ENCODE measurements at regions not wholly inside any gene's neighbourhood (a gene's known extent, or its start where the extent isn't known, plus 50 kb on each side); places are given as distances from the start of the nearest gene placed in this dataset.

DNA sequence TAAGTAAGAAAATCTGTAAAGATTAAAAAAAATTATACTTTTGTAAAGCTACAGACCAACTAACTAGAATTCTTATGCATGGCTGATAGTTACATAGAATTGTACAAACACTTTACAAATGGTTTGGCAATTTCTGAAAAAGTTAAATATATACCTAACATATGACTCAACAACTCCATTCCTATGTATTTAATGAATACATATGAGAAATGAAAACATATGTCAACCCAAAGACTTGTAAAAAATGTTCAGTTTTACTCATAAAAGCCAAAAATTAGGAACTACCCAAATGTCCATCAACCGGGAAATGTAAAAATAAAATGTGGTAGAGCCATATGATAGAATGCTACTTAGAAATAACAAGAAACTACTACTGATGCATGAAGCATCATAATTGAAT, 152.6 kb upstream of the NRG3 start:
- TF ChIP-seq, protein P1, sequence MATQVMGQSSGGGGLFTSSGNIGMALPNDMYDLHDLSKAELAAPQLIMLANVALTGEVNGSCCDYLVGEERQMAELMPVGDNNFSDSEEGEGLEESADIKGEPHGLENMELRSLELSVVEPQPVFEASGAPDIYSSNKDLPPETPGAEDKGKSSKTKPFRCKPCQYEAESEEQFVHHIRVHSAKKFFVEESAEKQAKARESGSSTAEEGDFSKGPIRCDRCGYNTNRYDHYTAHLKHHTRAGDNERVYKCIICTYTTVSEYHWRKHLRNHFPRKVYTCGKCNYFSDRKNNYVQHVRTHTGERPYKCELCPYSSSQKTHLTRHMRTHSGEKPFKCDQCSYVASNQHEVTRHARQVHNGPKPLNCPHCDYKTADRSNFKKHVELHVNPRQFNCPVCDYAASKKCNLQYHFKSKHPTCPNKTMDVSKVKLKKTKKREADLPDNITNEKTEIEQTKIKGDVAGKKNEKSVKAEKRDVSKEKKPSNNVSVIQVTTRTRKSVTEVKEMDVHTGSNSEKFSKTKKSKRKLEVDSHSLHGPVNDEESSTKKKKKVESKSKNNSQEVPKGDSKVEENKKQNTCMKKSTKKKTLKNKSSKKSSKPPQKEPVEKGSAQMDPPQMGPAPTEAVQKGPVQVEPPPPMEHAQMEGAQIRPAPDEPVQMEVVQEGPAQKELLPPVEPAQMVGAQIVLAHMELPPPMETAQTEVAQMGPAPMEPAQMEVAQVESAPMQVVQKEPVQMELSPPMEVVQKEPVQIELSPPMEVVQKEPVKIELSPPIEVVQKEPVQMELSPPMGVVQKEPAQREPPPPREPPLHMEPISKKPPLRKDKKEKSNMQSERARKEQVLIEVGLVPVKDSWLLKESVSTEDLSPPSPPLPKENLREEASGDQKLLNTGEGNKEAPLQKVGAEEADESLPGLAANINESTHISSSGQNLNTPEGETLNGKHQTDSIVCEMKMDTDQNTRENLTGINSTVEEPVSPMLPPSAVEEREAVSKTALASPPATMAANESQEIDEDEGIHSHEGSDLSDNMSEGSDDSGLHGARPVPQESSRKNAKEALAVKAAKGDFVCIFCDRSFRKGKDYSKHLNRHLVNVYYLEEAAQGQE (IDR thresholded peaks at IDR 0.05; ENCODE audit: insufficient read depth in 1 of 2, low read depth in 2 of 2, low read length in 2 of 2), result no peak
- TF ChIP-seq SIN3A (IDR thresholded peaks at IDR 0.05; ENCODE audit: borderline replicate concordance, insufficient read depth, low read length) (no peak), FOXP2 (optimal IDR thresholded peaks at IDR 0.05; ENCODE audit: borderline replicate concordance, extremely low read depth, extremely low read length, insufficient read depth) (no peak), TAF1 (IDR thresholded peaks at IDR 0.05; ENCODE audit: borderline replicate concordance, insufficient read depth, low read length) (no peak), POLR2AphosphoS5 (IDR thresholded peaks at IDR 0.05; ENCODE audit: low read depth, low read length) (no peak)

DNA sequence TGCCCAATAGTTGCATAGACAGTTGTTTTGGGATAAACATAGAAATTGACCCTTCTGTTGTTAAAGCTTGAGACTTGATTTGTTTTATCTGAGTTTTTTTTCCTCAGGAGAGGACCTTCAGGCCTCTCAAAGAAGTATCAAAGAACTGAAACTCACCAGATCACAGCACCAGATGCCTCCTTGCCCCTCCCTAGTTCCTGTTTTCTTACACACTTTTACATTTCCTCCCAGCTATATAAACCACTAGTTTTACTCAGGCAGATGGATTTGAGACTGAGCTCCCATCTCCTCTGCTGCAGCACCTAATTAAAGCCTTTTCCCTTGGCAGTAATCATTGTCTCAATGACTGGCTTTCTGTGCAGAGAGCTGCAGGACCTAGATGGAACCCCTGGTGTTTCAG, 150.6 kb upstream of the NRG3 start:
- TF ChIP-seq, protein P1 (IDR thresholded peaks at IDR 0.05; ENCODE audit: insufficient read depth in 1 of 2, low read depth in 2 of 2, low read length in 2 of 2), result no peak
- no peak for TF ChIP-seq POLR2AphosphoS5 (IDR thresholded peaks at IDR 0.05; ENCODE audit: low read depth, low read length)
- no peak for TF ChIP-seq FOXP2 (optimal IDR thresholded peaks at IDR 0.05; ENCODE audit: borderline replicate concordance, extremely low read depth, extremely low read length, insufficient read depth)
- TF ChIP-seq TAF1 (IDR thresholded peaks at IDR 0.05; ENCODE audit: borderline replicate concordance, insufficient read depth, low read length), result no peak
- no peak for TF ChIP-seq SIN3A (IDR thresholded peaks at IDR 0.05; ENCODE audit: borderline replicate concordance, insufficient read depth, low read length)

DNA sequence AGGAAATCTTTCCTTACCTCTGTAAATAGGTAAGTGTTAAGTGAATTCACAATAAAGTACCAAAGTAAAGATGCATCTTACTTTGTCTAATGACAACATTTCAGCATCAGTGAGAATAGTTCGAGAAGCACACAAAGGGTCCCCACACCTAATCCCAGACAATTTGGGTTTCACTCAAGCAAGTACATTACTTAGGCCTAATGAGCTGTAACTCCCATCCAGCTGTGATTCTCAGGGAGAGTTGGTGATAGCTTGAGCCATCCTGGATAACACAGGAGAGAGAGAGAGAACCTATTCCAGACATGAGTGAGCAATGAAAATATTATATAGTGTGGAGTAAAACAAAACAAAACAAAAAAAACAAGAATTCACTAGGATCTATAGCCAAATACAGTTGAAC, 149.1 kb upstream of the NRG3 start:
- no peak for TF ChIP-seq POLR2AphosphoS5 (IDR thresholded peaks at IDR 0.05; ENCODE audit: low read depth, low read length)
- TF ChIP-seq TAF1 (IDR thresholded peaks at IDR 0.05; ENCODE audit: borderline replicate concordance, insufficient read depth, low read length), result no peak
- no peak for TF ChIP-seq FOXP2 (optimal IDR thresholded peaks at IDR 0.05; ENCODE audit: borderline replicate concordance, extremely low read depth, extremely low read length, insufficient read depth)

DNA sequence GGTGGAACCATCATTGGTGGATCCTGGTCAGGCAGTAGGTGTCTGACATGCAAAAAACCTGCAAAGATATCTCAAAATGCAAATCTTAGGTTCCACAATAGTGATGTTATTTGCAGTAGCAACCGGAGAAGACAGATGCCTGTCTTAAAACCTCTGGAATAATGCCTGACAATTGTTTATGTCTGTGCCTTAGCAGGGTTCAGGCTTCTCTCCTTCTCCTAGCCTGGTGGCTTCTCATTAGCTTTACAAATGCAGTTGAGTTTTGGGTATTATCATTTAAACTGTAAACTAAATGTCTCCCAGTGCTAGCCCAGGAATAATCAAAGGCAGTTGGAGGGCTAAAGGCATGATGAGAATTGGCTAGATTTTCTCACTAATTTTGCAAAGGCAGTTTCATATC, 146.3 kb upstream of the NRG3 start:
- TF ChIP-seq POLR2AphosphoS5 (IDR thresholded peaks at IDR 0.05; ENCODE audit: low read depth, low read length), result no peak
- TF ChIP-seq, protein P1 (IDR thresholded peaks at IDR 0.05; ENCODE audit: insufficient read depth in 1 of 2, low read depth in 2 of 2, low read length in 2 of 2), result no peak
- no peak for TF ChIP-seq SIN3A (IDR thresholded peaks at IDR 0.05; ENCODE audit: borderline replicate concordance, insufficient read depth, low read length)
- no peak for TF ChIP-seq FOXP2 (optimal IDR thresholded peaks at IDR 0.05; ENCODE audit: borderline replicate concordance, extremely low read depth, extremely low read length, insufficient read depth)
- TF ChIP-seq TAF1 (IDR thresholded peaks at IDR 0.05; ENCODE audit: borderline replicate concordance, insufficient read depth, low read length), result no peak

DNA sequence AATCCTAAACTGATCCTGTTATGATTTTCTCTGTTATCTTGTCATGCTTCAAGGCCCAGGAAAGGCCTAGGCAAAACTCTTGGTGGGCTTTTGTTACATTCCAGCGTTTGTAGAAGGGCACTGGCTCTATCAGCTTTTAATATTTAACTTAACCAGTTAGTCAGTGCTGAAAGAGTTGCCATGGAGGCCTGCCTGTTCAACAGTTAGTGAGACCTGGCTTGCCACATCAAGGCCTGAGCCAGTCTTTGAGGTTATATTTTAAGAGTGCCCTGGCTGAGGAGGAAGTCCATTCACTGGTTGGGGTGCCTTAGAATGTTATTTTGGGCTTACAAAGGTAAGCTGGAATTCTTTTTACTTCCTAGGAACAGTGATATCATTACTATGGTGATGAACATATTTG, 144.1 kb upstream of the NRG3 start:
- TF ChIP-seq, protein P1 (IDR thresholded peaks at IDR 0.05; ENCODE audit: insufficient read depth in 1 of 2, low read depth in 2 of 2, low read length in 2 of 2), result no peak
- TF ChIP-seq SIN3A (IDR thresholded peaks at IDR 0.05; ENCODE audit: borderline replicate concordance, insufficient read depth, low read length), result no peak
- TF ChIP-seq POLR2AphosphoS5 (IDR thresholded peaks at IDR 0.05; ENCODE audit: low read depth, low read length), result no peak
- no peak for TF ChIP-seq TAF1 (IDR thresholded peaks at IDR 0.05; ENCODE audit: borderline replicate concordance, insufficient read depth, low read length)
- no peak for TF ChIP-seq FOXP2 (optimal IDR thresholded peaks at IDR 0.05; ENCODE audit: borderline replicate concordance, extremely low read depth, extremely low read length, insufficient read depth)

Measured in PFSK-1 (cell line).